HG02970 (cell line): ENCODE measurements at regions not wholly inside any gene's neighbourhood (a gene's known extent, or its start where the extent isn't known, plus 50 kb on each side); places are given as distances from the start of the nearest gene placed in this dataset.
"Not testable (repeated sequence)": the region's sequence is repeated elsewhere in the genome, so short reads cannot be mapped to it uniquely, and the experiment has no call there.

Experiments
- ATAC-seq: cut with Tn5 transposase; IDR thresholded peaks from one replicate; pipeline ENCODE4 v1.9.1; 2021; ENCODE audit warnings: mild to moderate bottlenecking, moderate library complexity, moderate number of reproducible peaks; ENCODE audit not compliant: unreplicated experiment, low FRiP score

GRCh38 chr5:125883223-125883622, 540.0 kb upstream of the GRAMD2B start:
- ATAC-seq, result no peak

DNA sequence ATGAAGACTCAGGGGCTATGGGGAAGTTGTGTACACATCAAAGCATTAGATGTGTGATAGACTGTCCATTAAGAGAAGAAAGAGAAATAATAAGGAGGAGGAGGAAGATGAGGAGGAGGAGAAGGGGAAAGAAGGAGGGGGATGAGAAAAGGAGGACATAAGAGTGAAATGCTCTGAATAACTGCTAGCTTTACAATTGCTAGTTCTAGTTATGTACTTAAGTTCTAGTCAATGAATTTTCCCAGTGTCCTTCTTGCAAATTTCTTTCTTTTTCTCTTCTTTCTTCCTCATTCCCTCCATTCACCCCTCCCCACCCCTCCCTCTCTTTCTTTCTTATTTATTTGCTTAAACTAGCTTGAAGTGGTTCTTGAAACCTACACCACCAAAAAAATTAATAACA, 534.9 kb upstream of the GRAMD2B start:
- no peak for ATAC-seq

DNA sequence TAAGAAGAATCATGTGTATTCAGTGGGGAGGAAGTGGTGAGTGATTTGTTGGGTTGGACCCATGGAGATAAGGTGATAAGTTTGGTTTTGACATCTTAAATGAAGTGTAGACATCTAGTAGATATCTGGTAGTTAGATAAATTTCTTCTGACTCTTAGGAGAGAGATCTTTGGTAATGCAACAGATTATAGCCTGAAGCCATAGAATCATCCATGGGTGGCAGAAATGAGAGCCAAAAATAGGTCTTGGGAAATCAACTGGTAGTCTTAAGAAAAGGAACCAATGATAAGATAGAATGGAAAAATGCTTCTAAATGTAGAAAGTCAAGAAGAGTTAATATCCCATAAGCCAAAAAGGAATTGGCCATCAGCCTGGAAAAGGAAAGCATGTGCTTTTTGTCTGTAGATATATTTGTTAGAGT, 532.7 kb upstream of the GRAMD2B start:
- ATAC-seq, result no peak

DNA sequence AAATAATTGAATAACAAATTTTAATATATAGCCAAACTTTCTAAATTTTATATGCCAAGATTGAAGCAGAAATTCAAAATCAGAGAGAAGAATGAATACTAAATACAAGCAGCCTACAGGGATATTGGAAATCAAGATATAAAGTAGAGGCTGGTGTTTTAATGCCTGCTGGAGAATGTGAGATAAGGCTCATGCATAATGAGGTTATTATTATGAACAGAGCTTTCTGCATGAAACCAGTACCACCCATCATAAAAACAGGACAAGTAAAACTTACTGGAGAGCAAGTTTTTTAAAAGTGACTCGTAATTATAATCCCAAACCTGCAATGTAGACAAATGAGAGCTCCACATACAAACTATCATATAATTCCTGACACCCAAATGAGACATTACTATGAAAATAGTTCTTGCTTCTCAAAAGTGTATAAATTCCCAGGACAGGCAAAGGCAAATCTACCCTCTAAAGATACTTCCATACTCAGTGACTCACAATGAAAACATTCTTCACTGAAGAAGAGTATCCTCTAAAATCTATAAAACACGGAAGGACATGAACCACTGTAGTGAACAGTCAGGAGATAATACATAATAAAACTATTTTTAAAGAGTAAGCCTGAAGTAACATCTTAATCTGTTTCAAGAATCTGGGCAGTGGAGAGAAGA, 532.0 kb upstream of the GRAMD2B start:
- no peak for ATAC-seq

DNA sequence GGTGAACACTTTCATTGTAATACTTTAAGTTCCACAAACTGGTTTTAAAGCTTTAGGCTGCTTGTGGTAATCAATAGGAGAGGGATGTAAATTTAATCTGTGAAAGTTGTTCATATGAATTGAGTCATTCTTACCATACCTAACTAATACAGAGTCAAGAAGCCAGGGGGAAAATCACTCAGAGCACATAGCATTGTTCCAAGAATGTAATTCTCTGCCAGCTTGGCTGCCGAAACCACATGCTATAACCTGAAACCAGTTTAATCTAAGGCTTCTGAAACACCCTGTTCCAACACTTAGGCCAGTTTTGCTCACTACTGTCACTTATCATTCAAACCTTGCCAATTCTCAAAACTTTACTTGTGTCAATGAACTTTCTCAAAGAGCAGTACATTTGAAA, 528.8 kb upstream of the GRAMD2B start:
- ATAC-seq, result no peak

GRCh38 chr5:125896368-125896767, 526.8 kb upstream of the GRAMD2B start:
- ATAC-seq, result no peak

DNA sequence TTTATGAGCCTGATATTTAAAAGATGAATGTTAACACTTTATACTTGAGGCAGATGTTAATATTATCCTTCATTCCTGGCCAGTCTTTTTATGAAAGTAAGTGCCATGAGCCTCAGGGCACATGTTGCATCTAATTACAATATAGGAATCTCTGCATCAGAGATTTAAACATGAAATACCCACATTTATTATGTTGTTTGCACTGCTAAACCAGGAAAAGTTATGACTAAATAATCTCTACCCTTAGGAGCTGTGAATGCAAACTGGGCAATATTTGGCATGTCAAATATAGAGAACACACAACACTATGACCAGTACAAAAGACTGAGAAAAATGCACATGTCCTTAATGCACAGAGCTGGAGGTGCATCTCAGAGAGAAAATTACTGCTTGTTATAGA, 526.1 kb upstream of the GRAMD2B start:
- ATAC-seq, result no peak

DNA sequence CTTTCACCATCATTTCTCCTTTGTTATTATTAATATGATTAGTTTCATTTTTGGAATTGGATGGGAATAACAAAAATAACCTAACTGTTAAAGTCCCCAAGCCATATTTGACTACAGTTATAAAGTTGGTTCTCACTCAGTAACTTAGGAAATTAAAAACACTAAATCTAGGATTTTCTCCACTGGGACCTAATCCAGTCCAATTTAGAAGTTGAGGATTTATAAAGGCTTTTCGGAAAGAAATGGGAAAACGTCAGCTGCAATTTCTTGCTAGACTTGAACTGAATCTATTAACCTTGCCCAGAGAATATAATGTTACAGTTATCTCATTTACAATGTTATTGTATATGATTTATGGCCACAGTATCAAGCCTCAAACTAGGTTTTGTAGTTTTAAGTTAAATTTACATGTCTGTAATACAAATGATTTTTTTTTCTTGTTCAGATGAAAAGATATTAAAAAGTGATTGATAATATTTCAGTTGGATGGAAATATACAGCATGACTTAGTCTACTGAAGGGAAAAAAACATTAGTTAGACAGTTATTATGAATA, 524.3 kb upstream of the GRAMD2B start:
- no peak for ATAC-seq

DNA sequence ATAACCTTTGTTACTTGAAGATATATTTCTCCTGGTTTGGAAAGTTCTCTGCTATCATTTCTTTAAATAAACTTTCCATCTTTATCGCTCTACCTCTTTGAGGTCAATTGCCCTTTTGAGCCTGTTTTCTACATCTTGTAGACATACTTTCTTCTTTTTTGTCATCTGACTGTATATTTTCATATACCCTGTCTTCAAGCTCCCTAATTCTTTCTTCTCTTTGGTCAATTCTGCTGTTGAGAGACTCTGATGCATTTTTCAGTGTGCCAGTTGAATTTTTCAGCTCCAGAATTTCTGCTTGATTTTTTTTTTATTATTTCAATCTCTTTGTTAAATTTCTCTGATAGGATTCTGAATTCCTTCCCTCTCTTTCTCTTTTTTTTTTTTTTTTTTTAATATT, 511.2 kb upstream of the GRAMD2B start:
- no peak for ATAC-seq

DNA sequence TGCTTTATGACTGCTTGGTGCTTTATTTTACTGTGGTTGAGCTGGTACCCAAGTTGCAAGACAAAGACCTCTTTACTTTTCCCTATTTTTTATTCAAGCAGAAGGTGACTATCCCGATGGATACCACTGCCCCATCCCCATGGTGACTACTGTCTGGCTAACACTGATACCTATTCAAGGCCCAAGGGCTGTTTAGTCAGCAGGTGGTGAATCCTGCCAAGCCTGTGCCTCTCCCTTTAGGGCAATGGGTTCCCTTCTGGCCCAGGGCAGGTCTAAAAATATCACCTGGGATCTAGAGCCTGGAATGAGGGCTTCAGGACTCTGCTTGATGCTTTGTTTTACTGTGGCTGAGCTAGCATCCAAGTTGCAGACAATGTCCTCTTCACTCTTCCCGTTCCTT, 510.0 kb upstream of the GRAMD2B start:
- no peak for ATAC-seq

GRCh38 chr5:125914471-125914870, 508.7 kb upstream of the GRAMD2B start:
- no peak for ATAC-seq

DNA sequence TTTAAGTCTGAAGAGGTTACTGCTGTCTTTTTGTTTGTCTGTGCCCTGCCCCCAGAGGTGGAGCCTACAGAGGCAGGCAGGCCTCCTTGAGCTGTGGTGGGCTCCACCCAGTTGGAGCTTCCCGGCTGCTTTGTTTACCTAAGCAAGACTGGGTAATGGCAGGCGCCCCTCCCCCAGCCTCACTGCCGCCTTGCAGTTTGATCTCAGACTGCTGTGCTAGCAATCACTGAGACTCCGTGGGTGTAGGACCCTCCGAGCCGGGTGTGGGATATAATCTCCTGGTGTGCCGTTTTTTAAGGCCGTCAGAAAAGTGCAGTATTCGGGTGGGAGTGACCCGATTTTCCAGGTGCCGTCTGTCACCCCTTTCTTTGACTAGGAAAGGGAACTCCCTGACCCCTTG, 499.3 kb upstream of the GRAMD2B start:
- not testable (repeated sequence) for ATAC-seq

- no peak for ATAC-seq
These were observed 497.0 kb upstream of the GRAMD2B start for GRCh38 chr5:125926172-125926571.

DNA sequence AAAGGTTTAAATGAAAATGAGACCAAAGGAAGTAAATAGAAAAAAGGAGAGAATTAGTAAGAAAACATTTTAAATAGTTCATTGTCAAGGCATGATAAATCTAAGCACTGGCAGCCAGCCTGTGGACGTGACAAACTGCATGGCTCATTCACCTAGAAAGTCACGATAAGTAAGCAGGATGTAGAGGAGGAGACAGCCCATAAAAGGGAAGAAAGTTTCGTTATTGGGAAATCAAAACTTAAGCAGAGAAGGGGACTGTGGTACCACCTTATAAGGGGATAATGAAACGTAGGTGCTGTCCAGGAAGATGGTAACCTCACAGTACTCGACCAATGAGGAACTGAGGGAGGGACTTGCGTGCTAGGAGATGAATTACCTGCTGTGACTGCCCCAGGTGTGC, 494.5 kb upstream of the GRAMD2B start:
- ATAC-seq, result no peak

DNA sequence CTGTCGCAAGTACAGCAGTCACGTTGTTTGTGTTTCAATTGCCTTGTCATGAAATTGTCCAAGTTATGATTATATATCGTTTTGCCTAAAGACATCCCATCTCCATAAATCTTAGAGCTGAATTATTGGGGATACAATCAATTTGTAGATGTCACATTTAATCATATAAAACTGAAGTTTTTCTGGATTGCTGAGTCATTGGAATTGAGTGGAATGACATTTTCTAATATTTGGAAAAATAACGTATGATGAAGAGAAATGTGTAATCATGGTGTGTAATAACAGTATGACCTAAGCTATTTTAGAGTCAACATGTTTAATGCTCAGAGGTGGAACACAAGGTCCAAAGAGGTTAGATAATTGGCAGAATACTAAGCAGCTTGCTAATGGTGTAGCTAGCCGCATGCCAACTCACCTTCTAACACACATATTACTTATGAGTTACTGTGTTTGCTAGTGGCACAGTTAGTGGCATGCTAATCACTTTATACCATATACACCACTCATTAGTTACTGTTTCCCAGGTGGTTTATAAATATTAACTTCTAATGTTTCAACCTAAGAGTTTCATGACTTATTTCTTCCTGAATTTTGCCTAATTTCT, 473.1 kb upstream of the GRAMD2B start:
- ATAC-seq, result no peak

DNA sequence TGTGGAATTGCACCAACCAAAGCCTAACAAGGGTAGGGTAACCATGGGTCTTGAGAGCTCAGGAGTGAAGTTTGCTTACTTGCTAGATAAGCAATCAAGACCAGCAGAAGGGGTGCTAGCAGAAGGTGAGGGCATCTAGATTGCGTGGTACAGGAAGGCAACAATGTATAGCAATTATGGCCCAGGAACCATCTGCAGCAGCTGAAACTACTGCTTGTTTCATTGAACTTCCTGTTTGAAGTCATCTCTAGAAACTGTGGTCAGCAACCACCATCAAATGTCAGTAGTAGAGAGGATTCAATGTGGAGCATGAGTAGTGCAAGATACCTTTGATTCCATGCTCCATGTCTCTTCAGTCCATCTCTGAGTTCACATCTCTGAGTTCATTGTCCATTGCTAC, 462.1 kb upstream of the GRAMD2B start:
- peak; percentile 98 for ATAC-seq

GRCh38 chr5:125965577-125965976, 457.6 kb upstream of the GRAMD2B start:
- ATAC-seq, result no peak

GRCh38 chr5:125967576-125967975, 455.6 kb upstream of the GRAMD2B start:
- no peak for ATAC-seq

DNA sequence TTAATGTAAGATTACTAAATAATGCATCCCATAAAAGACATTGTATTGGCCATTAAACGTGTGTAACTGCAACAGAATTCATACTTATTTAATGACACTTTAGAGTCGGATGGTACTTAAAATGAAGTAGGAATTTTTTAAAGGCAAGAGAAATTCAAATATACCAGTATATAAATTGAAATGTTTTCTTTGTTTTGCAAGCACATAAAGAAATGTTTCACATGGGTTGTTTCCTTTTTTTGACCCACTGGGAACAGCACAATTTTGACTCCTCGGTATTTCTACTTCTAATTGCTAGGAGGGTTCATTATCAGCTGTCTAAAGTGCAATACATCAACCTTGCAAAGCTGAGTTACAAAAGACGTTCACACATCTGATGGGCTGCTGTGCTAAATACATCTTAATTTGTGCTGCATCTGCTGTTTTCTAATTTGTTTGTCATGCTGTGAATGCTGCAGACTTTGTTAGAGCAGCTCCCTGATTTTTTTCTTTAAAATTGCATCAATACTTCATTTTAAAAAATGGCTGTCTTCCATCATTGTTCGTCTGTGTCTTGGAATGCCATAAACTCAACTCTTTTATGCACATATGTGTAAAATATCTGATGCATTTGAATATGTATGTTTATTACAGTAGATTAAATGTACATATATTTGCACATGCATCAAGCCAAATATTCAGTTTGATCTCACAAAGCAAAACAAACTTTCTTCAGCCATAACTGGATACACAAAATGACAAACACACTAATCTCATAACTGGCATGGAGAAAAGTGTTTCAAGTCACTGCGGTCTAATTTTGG, 454.0 kb upstream of the GRAMD2B start:
- no peak for ATAC-seq

GRCh38 chr5:125969814-125970171, 453.4 kb upstream of the GRAMD2B start:
- ATAC-seq, result no peak

DNA sequence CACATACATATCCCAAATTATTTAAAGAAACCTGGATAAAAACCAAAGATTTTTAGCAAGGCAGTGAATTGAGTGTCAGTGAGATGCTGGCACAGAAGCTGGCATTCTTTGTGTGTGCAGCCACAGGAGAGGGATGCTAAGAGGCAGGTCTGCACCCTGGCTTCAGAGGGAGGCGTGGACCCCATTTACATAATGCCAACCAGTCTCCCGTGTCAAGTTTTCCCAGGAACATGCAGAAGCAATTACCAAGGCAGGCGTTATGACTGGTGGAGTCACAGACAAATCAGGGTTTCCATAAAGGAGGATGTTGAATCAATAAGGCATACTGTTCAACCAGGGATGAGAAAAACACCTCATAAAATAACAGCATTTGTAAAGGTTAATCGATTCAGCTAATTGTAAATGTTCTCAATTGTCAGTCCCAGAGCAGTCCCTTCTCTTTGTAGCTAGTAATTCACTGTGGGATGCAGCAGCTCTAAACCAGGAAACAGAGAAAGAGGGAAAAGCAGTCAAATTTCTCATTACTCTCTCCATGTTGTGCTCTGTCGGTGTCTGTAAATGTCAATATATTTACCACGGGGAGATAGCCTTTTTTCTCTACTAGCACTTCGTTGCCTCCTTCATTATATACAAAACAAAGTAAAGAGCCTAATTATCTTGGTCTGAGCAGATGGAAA, 452.4 kb upstream of the GRAMD2B start:
- no peak for ATAC-seq
